Lower leg skin (tissue), 3 donors: ENCODE measurements at regions not wholly inside any gene's neighbourhood (a gene's known extent, or its start where the extent isn't known, plus 50 kb on each side); places are given as distances from the start of the nearest gene placed in this dataset.

ENCODE experiments used
- POLR2A ChIP-seq, 2 donors: fragments of 450-650 bp; IDR thresholded peaks; one replicate each; pipeline ENCODE4 v1.6.1; 2016 to 2017; ENCODE audit warnings: antibody characterized with exemption in 2 of 2, mild to moderate bottlenecking in 1 of 2, moderate library complexity in 1 of 2
- TF ChIP-seq, protein P1 (sequence below), 3 donors: fragments of 450-650 bp; IDR thresholded peaks; one replicate each; pipeline ENCODE4 v1.5.1; 2016; ENCODE audit warnings: antibody characterized with exemption in 3 of 3, mild to moderate bottlenecking in 3 of 3, moderate library complexity in 2 of 3

GRCh38 chr17:22707626-22708025, 1015.3 kb downstream of the KCNJ18 start:
- no peak for TF ChIP-seq POLR2A (IDR thresholded peaks at IDR 0.05)
- TF ChIP-seq, protein P1, sequence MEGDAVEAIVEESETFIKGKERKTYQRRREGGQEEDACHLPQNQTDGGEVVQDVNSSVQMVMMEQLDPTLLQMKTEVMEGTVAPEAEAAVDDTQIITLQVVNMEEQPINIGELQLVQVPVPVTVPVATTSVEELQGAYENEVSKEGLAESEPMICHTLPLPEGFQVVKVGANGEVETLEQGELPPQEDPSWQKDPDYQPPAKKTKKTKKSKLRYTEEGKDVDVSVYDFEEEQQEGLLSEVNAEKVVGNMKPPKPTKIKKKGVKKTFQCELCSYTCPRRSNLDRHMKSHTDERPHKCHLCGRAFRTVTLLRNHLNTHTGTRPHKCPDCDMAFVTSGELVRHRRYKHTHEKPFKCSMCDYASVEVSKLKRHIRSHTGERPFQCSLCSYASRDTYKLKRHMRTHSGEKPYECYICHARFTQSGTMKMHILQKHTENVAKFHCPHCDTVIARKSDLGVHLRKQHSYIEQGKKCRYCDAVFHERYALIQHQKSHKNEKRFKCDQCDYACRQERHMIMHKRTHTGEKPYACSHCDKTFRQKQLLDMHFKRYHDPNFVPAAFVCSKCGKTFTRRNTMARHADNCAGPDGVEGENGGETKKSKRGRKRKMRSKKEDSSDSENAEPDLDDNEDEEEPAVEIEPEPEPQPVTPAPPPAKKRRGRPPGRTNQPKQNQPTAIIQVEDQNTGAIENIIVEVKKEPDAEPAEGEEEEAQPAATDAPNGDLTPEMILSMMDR (IDR thresholded peaks at IDR 0.05): no peak
